Activated B cell treated with CpG ODN at 0.5 μM for 24 hours (primary cell): ENCODE measurements at regions not wholly inside any gene's neighbourhood (a gene's known extent, or its start where the extent isn't known, plus 50 kb on each side); places are given as distances from the start of the nearest gene placed in this dataset.

ENCODE experiments used
- ATAC-seq: fragments of 200-7000 bp; cut with Tn5 transposase; one replicate; pipeline ENCODE4 v1.10.0; 2021; ENCODE audit warnings: low read depth, mild to moderate bottlenecking, moderate library complexity
- CTCF ChIA-PET: fragments of 350-600 bp; sonication (Branson Sonifier 250); formaldehyde crosslinking; loops from one replicate; lab custom pipeline; 2021; ENCODE audit warnings: antibody characterized with exemption; lab: Charles Lee
- POLR2A ChIA-PET: fragments of 350-600 bp; sonication (Branson Sonifier 250); formaldehyde crosslinking; loops from one replicate; lab custom pipeline; 2021; ENCODE audit warnings: antibody characterized with exemption; lab: Charles Lee
- DNase-seq: peaks from one replicate; pipeline ENCODE4 v3.0.0; 2022
- H3K27ac Mint-ChIP-seq: one replicate; pipeline ENCODE4 v1.8.0; 2020; ENCODE audit warnings: mixed read lengths
- H3K27me3 Mint-ChIP-seq: one replicate; pipeline ENCODE4 v1.8.0; 2021; ENCODE audit warnings: mixed read lengths
- H3K36me3 Mint-ChIP-seq: one replicate; pipeline ENCODE4 v1.8.0; 2021; ENCODE audit warnings: low read depth, mixed read lengths
- H3K4me1 Mint-ChIP-seq: one replicate; pipeline ENCODE4 v1.8.0; 2021; ENCODE audit warnings: mixed read lengths
- H3K4me3 Mint-ChIP-seq: one replicate; pipeline ENCODE4 v1.8.0; 2020; ENCODE audit warnings: mild to moderate bottlenecking, mixed read lengths
- H3K9me3 Mint-ChIP-seq: one replicate; pipeline ENCODE4 v1.8.0; 2020; ENCODE audit warnings: mixed read lengths
- intact Hi-C: fragments of 100-400 bp; cut with micrococcal nuclease; formaldehyde crosslinking; loops from one replicate; pipeline ENCODE4 v1.15.1; 2024
- TF ChIP-seq, protein P1 (sequence below): fragments of 200-600 bp; IDR thresholded peaks from one replicate; pipeline ENCODE4 v1.8.0; 2022; ENCODE audit warnings: antibody characterized with exemption, mild to moderate bottlenecking

DNA sequence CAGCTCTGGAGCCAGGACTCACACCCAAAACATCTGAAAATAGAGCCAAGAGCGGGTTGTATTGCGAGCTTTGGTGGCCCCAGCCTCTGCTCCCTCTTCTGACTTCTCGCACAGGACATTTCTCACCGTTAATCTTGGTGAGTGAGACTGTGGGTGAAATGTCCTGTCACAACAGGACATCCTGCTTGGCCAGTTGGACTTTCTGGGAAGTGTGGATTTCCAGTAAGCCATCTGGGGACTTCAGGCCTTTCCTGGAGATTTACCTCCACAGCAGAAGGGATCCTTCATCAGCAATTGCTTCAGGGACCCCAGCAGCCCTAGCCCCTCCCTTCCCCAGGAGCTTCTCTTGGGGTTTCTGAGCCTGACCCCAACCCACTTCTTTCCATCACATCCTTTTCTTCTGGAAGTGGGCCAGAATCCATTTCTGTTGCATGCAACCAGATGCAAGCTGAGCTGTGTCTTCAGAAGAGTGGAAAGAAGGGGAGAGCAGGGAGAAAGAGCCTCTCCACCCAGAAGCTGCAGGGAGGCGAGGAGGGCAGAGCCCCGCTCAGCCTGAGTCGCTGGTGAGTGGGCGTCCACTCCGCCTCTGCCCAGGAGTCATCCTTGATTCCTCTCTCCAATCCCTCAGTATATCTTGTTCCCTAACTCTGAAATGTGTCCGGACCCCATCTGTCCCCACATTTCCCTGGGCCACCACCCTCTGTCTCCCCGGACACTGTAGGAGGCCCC lies 50.3 kb upstream of the GADD45G start:
- DNase-seq (no peak), ATAC-seq (no peak)
- CTCF ChIA-PET, result interaction anchor here (0.6 to 0.8 kb wide), 2 partner anchors 15 to 178 kb away, joined by 3 read pairs; no protein-coding TSS in a partner anchor
- Mint-ChIP-seq H3K4me1 (peaks cover 18% of the 10 kb centered on the region), H3K27ac (no peak overlapping the region), H3K9me3 (no peaks in the 10 kb centered on the region), H3K27me3 (peaks cover 10% of the 10 kb centered on the region), H3K36me3 (no peaks in the 10 kb centered on the region), H3K4me3 (no peak overlapping the region)
- intact Hi-C loops, result no loop called here
- TF ChIP-seq, protein P1, sequence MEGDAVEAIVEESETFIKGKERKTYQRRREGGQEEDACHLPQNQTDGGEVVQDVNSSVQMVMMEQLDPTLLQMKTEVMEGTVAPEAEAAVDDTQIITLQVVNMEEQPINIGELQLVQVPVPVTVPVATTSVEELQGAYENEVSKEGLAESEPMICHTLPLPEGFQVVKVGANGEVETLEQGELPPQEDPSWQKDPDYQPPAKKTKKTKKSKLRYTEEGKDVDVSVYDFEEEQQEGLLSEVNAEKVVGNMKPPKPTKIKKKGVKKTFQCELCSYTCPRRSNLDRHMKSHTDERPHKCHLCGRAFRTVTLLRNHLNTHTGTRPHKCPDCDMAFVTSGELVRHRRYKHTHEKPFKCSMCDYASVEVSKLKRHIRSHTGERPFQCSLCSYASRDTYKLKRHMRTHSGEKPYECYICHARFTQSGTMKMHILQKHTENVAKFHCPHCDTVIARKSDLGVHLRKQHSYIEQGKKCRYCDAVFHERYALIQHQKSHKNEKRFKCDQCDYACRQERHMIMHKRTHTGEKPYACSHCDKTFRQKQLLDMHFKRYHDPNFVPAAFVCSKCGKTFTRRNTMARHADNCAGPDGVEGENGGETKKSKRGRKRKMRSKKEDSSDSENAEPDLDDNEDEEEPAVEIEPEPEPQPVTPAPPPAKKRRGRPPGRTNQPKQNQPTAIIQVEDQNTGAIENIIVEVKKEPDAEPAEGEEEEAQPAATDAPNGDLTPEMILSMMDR, result no peak
- POLR2A ChIA-PET, result no interaction called here

DNA sequence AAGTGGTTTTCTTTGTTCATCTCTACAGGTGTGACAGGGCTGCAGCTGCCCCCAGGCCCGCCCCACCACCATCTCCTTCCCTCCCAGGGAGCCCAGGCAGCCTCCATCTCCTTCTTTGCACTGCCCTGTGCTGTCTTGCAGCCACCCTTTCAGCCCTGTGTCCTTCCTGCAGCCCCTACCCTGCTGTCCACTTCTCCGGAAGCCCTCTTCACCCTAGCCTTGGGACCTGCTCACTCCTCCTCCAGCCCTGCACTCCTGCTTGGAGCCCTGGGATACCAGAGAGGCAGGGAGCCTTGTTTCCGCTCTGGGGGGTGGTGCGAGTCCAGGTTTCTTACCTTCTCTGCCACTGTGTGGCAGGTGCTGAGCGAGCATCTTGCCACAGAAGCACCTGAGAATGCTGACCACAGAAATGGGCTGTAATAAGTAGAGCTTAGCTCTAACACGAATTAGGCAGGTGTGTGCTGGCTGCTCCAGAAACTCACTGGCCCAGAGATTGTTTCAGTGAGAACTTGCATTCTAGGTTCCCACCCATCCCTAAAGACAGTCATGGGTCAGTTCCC lies 51.3 kb upstream of the GADD45G start:
- ATAC-seq (no peak), DNase-seq (no peak)
- ChIA-PET POLR2A (no interaction called here), CTCF (interaction anchor here (0.6 kb wide), 1 partner anchor 178 kb away, joined by 3 read pairs; no protein-coding TSS in a partner anchor)
- H3K27me3 Mint-ChIP-seq, result peaks cover 10% of the 10 kb centered on the region
- H3K4me1 Mint-ChIP-seq, result peaks cover 21% of the 10 kb centered on the region
- no peak overlapping the region for H3K4me3 Mint-ChIP-seq
- TF ChIP-seq, protein P1, result no peak
- no peaks in the 10 kb centered on the region for H3K36me3 Mint-ChIP-seq
- no peaks in the 10 kb centered on the region for H3K9me3 Mint-ChIP-seq
- no peak overlapping the region for H3K27ac Mint-ChIP-seq
- intact Hi-C loops, result no loop called here

GRCh38 chr9:89550346-89550927 lies 52.5 kb upstream of the SEMA4D start:
- ATAC-seq (no peak), DNase-seq (no peak)
- Mint-ChIP-seq H3K36me3 (peaks cover 3% of the 10 kb centered on the region), H3K27me3 (peaks cover 2% of the 10 kb centered on the region), H3K4me1 (peaks cover 8% of the 10 kb centered on the region), H3K27ac (no peak overlapping the region), H3K4me3 (no peak overlapping the region), H3K9me3 (peaks cover 3% of the 10 kb centered on the region)
- TF ChIP-seq, protein P1, result no peak
- intact Hi-C loops, result no loop called here
- CTCF ChIA-PET, result interaction anchor here (2.2 to 4.2 kb wide), 9 partner anchors 21 to 175 kb away, joined by 7 to 120 read pairs (median 17); no protein-coding TSS in a partner anchor
- POLR2A ChIA-PET, result no interaction called here

- intact Hi-C loops, result loop anchor here (1.0 to 2.0 kb wide), 9 partner anchors 26 to 230 kb away; partner anchors contain the start of gene SEMA4D
- Mint-ChIP-seq H3K9me3 (peaks cover 7% of the 10 kb centered on the region), H3K4me1 (peaks cover 6% of the 10 kb centered on the region), H3K27ac (peak overlapping the region; percentile 41), H3K36me3 (peaks cover 4% of the 10 kb centered on the region), H3K27me3 (no peaks in the 10 kb centered on the region), H3K4me3 (no peak overlapping the region)
- TF ChIP-seq, protein P1, result peak; percentile 94
- POLR2A ChIA-PET, result interaction anchor here (0.5 to 2.3 kb wide), 10 partner anchors 50 to 231 kb away, joined by 3 to 19 read pairs (median 5); partner anchors contain the start of gene SECISBP2
- DNase-seq, result peak; percentile 74
- peak; percentile 100 for ATAC-seq
- CTCF ChIA-PET, result interaction anchor here (0.6 to 4.2 kb wide), 56 partner anchors 10 to 239 kb away, joined by 3 to 120 read pairs (median 5); partner anchors contain the start of genes CKS2 and SEMA4D
Measured at GRCh38 chr9:89549031-89549644, 51.2 kb upstream of the SEMA4D start.
